Natural killer cell treated with Interleukin-12 subunit alpha and Interleukin-12 subunit beta and Interleukin-15 and Interleukin-18, amount 100 ng/mL, for 72 hours (primary cell): ENCODE measurements at regions not wholly inside any gene's neighbourhood (a gene's known extent, or its start where the extent isn't known, plus 50 kb on each side); places are given as distances from the start of the nearest gene placed in this dataset.
"Not testable (repeated sequence)": the region's sequence is repeated elsewhere in the genome, so short reads cannot be mapped to it uniquely, and the experiment has no call there.

ENCODE experiments used
- ATAC-seq, 2 donors: fragments of 150-1000 bp; cut with Tn5 transposase in 1 of 2; sonication (Bioruptor Pico), chemical (Tn5 transposase) in 1 of 2; 2 replicates each; pipeline ENCODE4 v1.10.0; 2021
- DNase-seq: peaks from one replicate; pipeline ENCODE4 v3.0.0; 2022; ENCODE audit warnings: low spot score
- H3K27ac Mint-ChIP-seq, 2 donors: 1 replicate in 1 of 2; 2 replicates in 1 of 2; pipeline ENCODE4 v1.8.0; 2022; ENCODE audit warnings: mixed read lengths in 2 of 2, mild to moderate bottlenecking in 1 of 2, moderate library complexity in 1 of 2
- H3K27me3 Mint-ChIP-seq, 2 donors: 1 replicate in 1 of 2; 2 replicates in 1 of 2; pipeline ENCODE4 v1.8.0; 2022; ENCODE audit warnings: mixed read lengths in 2 of 2
- H3K36me3 Mint-ChIP-seq: one replicate; pipeline ENCODE4 v1.8.0; 2022; ENCODE audit warnings: mixed read lengths
- H3K4me1 Mint-ChIP-seq, 2 donors: 1 replicate in 1 of 2; 2 replicates in 1 of 2; pipeline ENCODE4 v1.8.0; 2022; ENCODE audit warnings: low read depth in 2 of 2, mixed read lengths in 2 of 2, mild to moderate bottlenecking in 1 of 2
- H3K4me3 Mint-ChIP-seq: one replicate; pipeline ENCODE4 v1.8.0; 2022; ENCODE audit warnings: mixed read lengths
- H3K9me3 Mint-ChIP-seq: 2 replicates; pipeline ENCODE4 v1.8.0; 2022; ENCODE audit warnings: mixed read lengths

- not testable (repeated sequence) for DNase-seq, H3K27ac Mint-ChIP-seq, H3K36me3 Mint-ChIP-seq, H3K9me3 Mint-ChIP-seq, H3K4me3 Mint-ChIP-seq, H3K4me1 Mint-ChIP-seq, H3K27me3 Mint-ChIP-seq, ATAC-seq
Measured at GRCh38 chr14:34381304-34381703, 80.7 kb downstream of the SPTSSA start.

GRCh38 chr14:34380471-34380845 is 81.6 kb downstream of the SPTSSA start:
- Mint-ChIP-seq H3K36me3 (no peaks in the 10 kb centered on the region), H3K27ac (no peak overlapping the region), H3K4me3 (no peak overlapping the region), H3K9me3 (peaks cover 3% of the 10 kb centered on the region), H3K27me3 (peaks cover 0 to 5% of the 10 kb centered on the region in 2 donors), H3K4me1 (no peaks in the 10 kb centered on the region)
- DNase-seq (no peak), ATAC-seq (no peak)

- no peaks in the 10 kb centered on the region for H3K36me3 Mint-ChIP-seq
- peaks cover 3% of the 10 kb centered on the region for H3K9me3 Mint-ChIP-seq
- DNase-seq (no peak), ATAC-seq (no peak)
- no peaks in the 10 kb centered on the region for H3K4me1 Mint-ChIP-seq
- peaks cover 0 to 5% of the 10 kb centered on the region in 2 donors for H3K27me3 Mint-ChIP-seq
- no peak overlapping the region for H3K4me3 Mint-ChIP-seq
- H3K27ac Mint-ChIP-seq, result no peak overlapping the region
Measured at GRCh38 chr14:34379816-34380470, 82.1 kb downstream of the SPTSSA start.

- Mint-ChIP-seq H3K4me1 (no peaks in the 10 kb centered on the region), H3K36me3 (no peaks in the 10 kb centered on the region), H3K27me3 (peaks cover 6 to 7% of the 10 kb centered on the region in 2 donors), H3K27ac (no peak overlapping the region), H3K4me3 (no peak overlapping the region), H3K9me3 (peaks cover 3% of the 10 kb centered on the region)
- DNase-seq (no peak), ATAC-seq (no peak)
Measured at GRCh38 chr14:34376649-34377267, 85.3 kb downstream of the SPTSSA start.

GRCh38 chr14:34374998-34375740 is 86.9 kb downstream of the SPTSSA start:
- DNase-seq (no peak), ATAC-seq (no peak)
- no peaks in the 10 kb centered on the region for H3K4me1 Mint-ChIP-seq
- H3K27me3 Mint-ChIP-seq, result peaks cover 6 to 8% of the 10 kb centered on the region in 2 donors
- no peak overlapping the region for H3K27ac Mint-ChIP-seq
- no peaks in the 10 kb centered on the region for H3K36me3 Mint-ChIP-seq
- no peaks in the 10 kb centered on the region for H3K9me3 Mint-ChIP-seq
- no peak overlapping the region for H3K4me3 Mint-ChIP-seq

- ATAC-seq, result no peak
- Mint-ChIP-seq H3K4me3 (no peak overlapping the region), H3K27ac (no peak overlapping the region), H3K27me3 (peaks cover 7 to 8% of the 10 kb centered on the region in 2 donors), H3K9me3 (no peaks in the 10 kb centered on the region), H3K4me1 (no peaks in the 10 kb centered on the region), H3K36me3 (no peaks in the 10 kb centered on the region)
- no peak for DNase-seq
Measured at GRCh38 chr14:34373191-34373590, 88.8 kb downstream of the SPTSSA start.

GRCh38 chr14:34372786-34373185 is 89.3 kb downstream of the SPTSSA start:
- Mint-ChIP-seq H3K9me3 (no peaks in the 10 kb centered on the region), H3K27ac (no peak overlapping the region), H3K36me3 (no peaks in the 10 kb centered on the region), H3K27me3 (peaks cover 7 to 8% of the 10 kb centered on the region in 2 donors), H3K4me3 (no peak overlapping the region), H3K4me1 (no peaks in the 10 kb centered on the region)
- no peak for DNase-seq
- ATAC-seq, result no peak

- Mint-ChIP-seq H3K4me1 (no peaks in the 10 kb centered on the region), H3K9me3 (no peaks in the 10 kb centered on the region), H3K27ac (no peak overlapping the region), H3K27me3 (peaks cover 13 to 17% of the 10 kb centered on the region in 2 donors), H3K4me3 (no peak overlapping the region), H3K36me3 (no peaks in the 10 kb centered on the region)
- DNase-seq (no peak), ATAC-seq (no peak)
Measured at GRCh38 chr14:34369648-34370030, 92.4 kb downstream of the SPTSSA start.

- H3K4me1 Mint-ChIP-seq, result no peaks in the 10 kb centered on the region
- H3K27ac Mint-ChIP-seq, result no peak overlapping the region
- no peaks in the 10 kb centered on the region for H3K9me3 Mint-ChIP-seq
- no peak for ATAC-seq
- H3K27me3 Mint-ChIP-seq, result peaks cover 13 to 17% of the 10 kb centered on the region in 2 donors
- no peak overlapping the region for H3K4me3 Mint-ChIP-seq
- H3K36me3 Mint-ChIP-seq, result no peaks in the 10 kb centered on the region
- no peak for DNase-seq
Measured at GRCh38 chr14:34368971-34369647, 92.9 kb downstream of the SPTSSA start.

- H3K36me3 Mint-ChIP-seq, result no peaks in the 10 kb centered on the region
- DNase-seq, result no peak
- H3K9me3 Mint-ChIP-seq, result no peaks in the 10 kb centered on the region
- no peak for ATAC-seq
- H3K27me3 Mint-ChIP-seq, result peaks cover 16 to 17% of the 10 kb centered on the region in 2 donors
- H3K4me1 Mint-ChIP-seq, result no peaks in the 10 kb centered on the region
- H3K4me3 Mint-ChIP-seq, result no peak overlapping the region
- no peak overlapping the region for H3K27ac Mint-ChIP-seq
Measured at GRCh38 chr14:34368115-34368970, 93.7 kb downstream of the SPTSSA start.

- no peaks in the 10 kb centered on the region for H3K36me3 Mint-ChIP-seq
- H3K4me1 Mint-ChIP-seq, result no peaks in the 10 kb centered on the region
- no peaks in the 10 kb centered on the region for H3K9me3 Mint-ChIP-seq
- H3K4me3 Mint-ChIP-seq, result no peak overlapping the region
- H3K27ac Mint-ChIP-seq, result no peak overlapping the region
- DNase-seq (no peak), ATAC-seq (no peak)
- peaks cover 16 to 17% of the 10 kb centered on the region in 2 donors for H3K27me3 Mint-ChIP-seq
Measured at GRCh38 chr14:34365309-34365915, 96.6 kb downstream of the SPTSSA start.

GRCh38 chr14:34364201-34364600 is 97.8 kb downstream of the SPTSSA start:
- Mint-ChIP-seq H3K36me3 (no peaks in the 10 kb centered on the region), H3K4me3 (no peak overlapping the region), H3K27ac (no peak overlapping the region), H3K27me3 (peaks cover 16 to 17% of the 10 kb centered on the region in 2 donors), H3K4me1 (no peaks in the 10 kb centered on the region), H3K9me3 (no peaks in the 10 kb centered on the region)
- DNase-seq (no peak), ATAC-seq (no peak)

GRCh38 chr14:34363733-34364134 is 98.3 kb downstream of the SPTSSA start:
- no peaks in the 10 kb centered on the region for H3K9me3 Mint-ChIP-seq
- no peaks in the 10 kb centered on the region for H3K36me3 Mint-ChIP-seq
- H3K27me3 Mint-ChIP-seq, result peaks cover 16% of the 10 kb centered on the region in 2 donors
- DNase-seq (no peak), ATAC-seq (no peak)
- no peak overlapping the region for H3K27ac Mint-ChIP-seq
- H3K4me1 Mint-ChIP-seq, result no peaks in the 10 kb centered on the region
- H3K4me3 Mint-ChIP-seq, result no peak overlapping the region
